Cardiac fibroblast (primary cell): ENCODE measurements at regions not wholly inside any gene's neighbourhood (a gene's known extent, or its start where the extent isn't known, plus 50 kb on each side); places are given as distances from the start of the nearest gene placed in this dataset.

Source experiments
- DNase-seq, 2 donors: peaks; one replicate each; pipeline versions ENCODE4 v3.0.0 to v3.0.0-alpha.2; 2010; ENCODE audit warnings: low read depth in 2 of 2
- H3K4me3 ChIP-seq, 2 donors: replicated peaks in 1 of 2; 1 replicate in 1 of 2; 2 replicates in 1 of 2; pipeline ENCODE4 v1.5.1; 2011; ENCODE audit warnings: low read depth in 2 of 2, low read length in 2 of 2, mild to moderate bottlenecking in 2 of 2, moderate library complexity in 1 of 2
- TF ChIP-seq, protein P1 (sequence below): IDR thresholded peaks from one replicate; pipeline ENCODE4 v1.5.1; 2011; ENCODE audit warnings: low read depth, mild to moderate bottlenecking, low read length, inconsistent platforms

GRCh38 chr21:35314857-35315582 is 265.9 kb upstream of the RUNX1 start:
- H3K4me3 ChIP-seq = no peak overlapping the region
- TF ChIP-seq, protein P1, sequence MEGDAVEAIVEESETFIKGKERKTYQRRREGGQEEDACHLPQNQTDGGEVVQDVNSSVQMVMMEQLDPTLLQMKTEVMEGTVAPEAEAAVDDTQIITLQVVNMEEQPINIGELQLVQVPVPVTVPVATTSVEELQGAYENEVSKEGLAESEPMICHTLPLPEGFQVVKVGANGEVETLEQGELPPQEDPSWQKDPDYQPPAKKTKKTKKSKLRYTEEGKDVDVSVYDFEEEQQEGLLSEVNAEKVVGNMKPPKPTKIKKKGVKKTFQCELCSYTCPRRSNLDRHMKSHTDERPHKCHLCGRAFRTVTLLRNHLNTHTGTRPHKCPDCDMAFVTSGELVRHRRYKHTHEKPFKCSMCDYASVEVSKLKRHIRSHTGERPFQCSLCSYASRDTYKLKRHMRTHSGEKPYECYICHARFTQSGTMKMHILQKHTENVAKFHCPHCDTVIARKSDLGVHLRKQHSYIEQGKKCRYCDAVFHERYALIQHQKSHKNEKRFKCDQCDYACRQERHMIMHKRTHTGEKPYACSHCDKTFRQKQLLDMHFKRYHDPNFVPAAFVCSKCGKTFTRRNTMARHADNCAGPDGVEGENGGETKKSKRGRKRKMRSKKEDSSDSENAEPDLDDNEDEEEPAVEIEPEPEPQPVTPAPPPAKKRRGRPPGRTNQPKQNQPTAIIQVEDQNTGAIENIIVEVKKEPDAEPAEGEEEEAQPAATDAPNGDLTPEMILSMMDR = no peak
- peak in 1 of 2 donors; percentile 82 for DNase-seq

DNA sequence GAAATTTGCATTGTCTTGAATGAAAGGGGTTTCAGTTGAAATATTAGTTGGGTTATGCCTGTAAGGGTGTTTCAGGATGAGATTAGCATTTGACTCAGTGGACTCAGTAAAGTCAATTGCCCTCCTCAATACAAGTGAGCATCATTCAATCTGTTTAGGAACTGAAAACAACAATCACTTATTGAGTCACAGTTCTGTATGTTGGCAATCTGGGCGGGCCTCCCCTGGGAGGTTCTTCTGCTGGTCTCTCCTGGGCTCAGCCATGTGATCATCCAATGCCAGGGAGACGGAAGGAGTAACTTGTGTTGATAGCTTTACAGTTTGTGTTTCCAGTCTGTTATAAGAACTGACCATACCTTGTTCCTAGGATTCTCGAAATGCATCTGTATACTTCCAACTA is 262.9 kb upstream of the RUNX1 start:
- TF ChIP-seq, protein P1 = no peak
- DNase-seq = no peak
- H3K4me3 ChIP-seq = no peak overlapping the region

DNA sequence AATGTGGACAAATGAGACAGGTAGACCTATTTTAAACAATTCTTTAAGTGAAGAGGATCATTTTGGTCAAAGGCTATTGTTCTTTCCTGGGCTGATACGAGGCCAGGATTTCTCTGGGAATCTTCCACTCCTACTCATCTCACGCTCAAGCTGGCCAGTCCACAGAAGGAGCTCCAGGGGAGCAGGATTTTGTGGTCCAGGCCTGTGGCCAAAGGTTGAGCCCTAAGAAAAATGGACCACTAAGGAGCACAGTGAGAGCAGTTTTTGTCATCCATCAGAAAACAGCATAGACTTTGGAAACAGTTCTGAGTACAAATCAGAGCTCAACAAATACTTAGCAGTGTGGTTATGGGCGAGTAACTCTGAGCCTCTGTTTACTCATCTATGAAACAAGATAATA is 260.2 kb upstream of the RUNX1 start:
- DNase-seq = no peak
- TF ChIP-seq, protein P1 = no peak
- H3K4me3 ChIP-seq = no peak overlapping the region

DNA sequence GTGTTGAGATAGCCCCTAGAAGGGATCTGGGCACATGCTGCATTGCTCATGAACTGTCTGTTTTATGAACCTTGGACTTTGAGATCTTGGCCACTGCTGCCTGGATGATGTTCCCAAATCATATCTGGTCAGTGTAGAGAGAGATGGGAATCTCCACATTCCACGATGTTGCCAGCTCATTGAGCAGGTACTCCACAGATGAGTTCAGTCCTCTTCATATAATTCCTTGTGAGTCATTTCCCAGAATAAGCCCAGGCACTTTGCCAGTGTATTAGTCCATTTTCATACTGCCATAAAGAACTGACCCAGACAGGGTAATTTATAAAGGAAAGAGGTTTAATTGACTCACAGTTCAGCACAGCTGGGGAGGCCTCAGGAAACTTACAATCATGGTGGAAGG is 254.0 kb upstream of the RUNX1 start:
- DNase-seq = peak; percentile 87 to 94
- TF ChIP-seq, protein P1 = no peak

DNA sequence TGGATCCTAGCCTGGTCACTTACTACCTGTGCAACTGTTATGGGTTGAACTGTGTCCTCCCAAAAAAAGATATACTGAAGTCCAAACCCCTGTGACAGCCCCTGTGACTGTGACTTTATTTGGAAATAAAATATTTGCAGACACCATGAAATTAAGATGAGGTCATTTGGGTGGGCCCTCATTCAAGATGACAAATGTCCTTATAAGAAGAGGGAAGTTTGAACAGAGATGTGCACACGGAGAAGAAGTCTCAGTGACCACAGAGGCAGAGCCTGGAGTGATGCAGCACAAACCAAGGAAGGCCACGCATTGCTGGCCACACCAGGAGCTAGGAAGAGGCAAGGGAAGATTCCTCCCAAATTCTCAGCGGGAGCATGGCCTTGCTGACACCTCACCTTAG is 249.7 kb upstream of the RUNX1 start:
- TF ChIP-seq, protein P1 = no peak
- no peak overlapping the region for H3K4me3 ChIP-seq
- DNase-seq = no peak

More for the DNA sequence above, 254.0 kb upstream of the RUNX1 start:
- no peak overlapping the region for H3K4me3 ChIP-seq

GRCh38 chr21:35297665-35298064 is 248.6 kb upstream of the RUNX1 start:
- DNase-seq = no peak
- H3K4me3 ChIP-seq = no peak overlapping the region
- TF ChIP-seq, protein P1 = no peak
